ENCODE measurements at regions not wholly inside any gene's neighbourhood (a gene's known extent, or its start where the extent isn't known, plus 50 kb on each side); places are given as distances from the start of the nearest gene placed in this dataset.

DNA sequence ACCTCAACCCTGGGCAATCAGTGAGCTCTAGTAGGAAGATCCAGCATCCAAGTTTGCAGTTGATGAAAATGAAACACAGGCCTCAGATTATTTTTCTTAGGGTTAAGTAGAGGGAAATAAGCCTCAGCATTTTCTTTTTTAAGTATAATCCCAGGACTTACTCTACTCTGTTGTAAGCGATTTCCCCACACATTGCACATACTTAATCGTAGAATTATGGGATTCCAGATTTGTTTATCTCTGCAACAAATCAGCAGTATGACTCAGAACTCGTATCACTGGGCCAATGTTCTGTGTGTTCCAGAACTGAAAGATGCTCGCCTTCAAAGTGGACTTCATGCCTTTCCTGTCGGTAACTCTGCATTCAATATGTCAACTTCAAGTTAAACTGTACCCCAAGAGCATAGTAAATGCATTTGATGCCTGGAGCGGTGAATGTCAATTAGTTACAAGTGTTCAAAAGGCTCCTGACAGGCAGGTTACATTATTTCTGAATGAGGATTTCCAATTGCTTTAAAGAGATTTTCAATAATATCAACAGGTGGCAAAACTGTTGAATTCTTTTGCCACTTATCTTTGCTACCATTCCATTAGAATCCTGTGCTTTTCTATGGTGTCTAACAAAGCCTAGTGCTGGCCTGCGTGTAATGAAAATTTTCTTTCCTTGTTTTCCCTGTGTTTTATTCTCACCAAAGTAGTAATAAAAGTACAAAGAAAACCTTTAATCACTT is 323.8 kb upstream of the SYT1 start:
- no peaks in the 10 kb centered on the region for H3K9me3 ChIP-seq
- H3K4me3 ChIP-seq = no peak overlapping the region
- H3K27ac ChIP-seq = no peak overlapping the region
- 73 to 80% methylated on average over 7 of the region's 7 CpGs for WGBS, 2 donors
- H3K36me3 ChIP-seq = no peaks in the 10 kb centered on the region
- no peak for DNase-seq (ENCODE audit: low spot score in 2 of 2)
- H3K4me1 ChIP-seq = no peaks in the 10 kb centered on the region
- H3K27me3 ChIP-seq = no peaks in the 10 kb centered on the region
- no peak for TF ChIP-seq CTCF (IDR thresholded peaks at IDR 0.05)
- no peak for TF ChIP-seq EP300 (IDR thresholded peaks at IDR 0.05)
- TF ChIP-seq POLR2A (IDR thresholded peaks at IDR 0.05) = no peak

DNA sequence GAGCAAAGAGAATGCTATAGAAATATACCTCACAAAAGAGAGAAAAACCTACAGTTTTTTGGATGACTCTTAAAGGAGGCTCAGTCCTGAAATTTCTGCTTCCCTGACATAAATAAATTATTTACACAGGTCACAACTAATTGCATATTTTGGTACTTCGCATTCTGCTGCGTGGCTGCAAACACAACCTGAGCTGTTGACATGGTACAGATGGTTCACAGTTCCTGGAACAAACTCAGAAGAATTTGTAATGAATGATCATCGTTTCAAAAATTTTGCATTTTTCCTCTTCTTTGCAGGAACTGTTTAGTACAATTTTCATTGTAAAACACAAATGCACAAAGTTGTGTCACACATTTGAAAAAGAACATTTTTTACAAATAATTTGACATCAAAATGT is 313.7 kb upstream of the SYT1 start:
- 90 to 98% methylated on average over 3 of the region's 3 CpGs for WGBS, 2 donors

GRCh38 chr12:78555802-78556201 is 308.8 kb upstream of the SYT1 start:
- no peaks in the 10 kb centered on the region for H3K4me1 ChIP-seq

More for the DNA sequence above, 313.7 kb upstream of the SYT1 start:
- no peak overlapping the region for H3K4me3 ChIP-seq
- H3K9me3 ChIP-seq = no peaks in the 10 kb centered on the region
- H3K4me1 ChIP-seq = no peaks in the 10 kb centered on the region
- no peak for DNase-seq (ENCODE audit: low spot score in 2 of 2)
- no peak overlapping the region for H3K27ac ChIP-seq
- H3K27me3 ChIP-seq = no peaks in the 10 kb centered on the region
- no peaks in the 10 kb centered on the region for H3K36me3 ChIP-seq
- TF ChIP-seq EP300 (IDR thresholded peaks at IDR 0.05) (no peak), CTCF (IDR thresholded peaks at IDR 0.05) (no peak), POLR2A (IDR thresholded peaks at IDR 0.05) (no peak)

DNA sequence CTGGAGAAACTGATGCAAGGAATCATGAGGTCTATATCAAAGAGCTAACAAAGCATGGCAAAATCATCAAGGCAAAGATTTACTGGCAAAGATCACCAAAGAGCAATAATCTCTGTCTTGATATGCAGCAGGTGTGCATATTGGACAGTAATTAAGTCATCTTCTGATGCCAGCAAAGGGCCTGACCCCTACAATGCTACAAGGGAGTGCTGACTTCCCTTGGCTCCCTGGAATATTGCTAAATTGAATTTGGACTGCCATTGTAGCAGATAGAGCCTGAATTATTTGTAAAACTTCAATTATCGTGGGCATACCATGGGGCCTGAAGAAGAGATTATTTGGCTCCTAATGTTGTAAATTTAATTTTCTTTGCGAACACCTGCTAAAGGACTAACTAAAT is 307.9 kb upstream of the SYT1 start:
- Histone ChIP-seq H3K4me1 (no peaks in the 10 kb centered on the region), H3K9me3 (no peaks in the 10 kb centered on the region), H3K27ac (no peak overlapping the region), H3K36me3 (no peaks in the 10 kb centered on the region), H3K4me3 (no peak overlapping the region), H3K27me3 (no peaks in the 10 kb centered on the region)
- 90 to 96% methylated on average over 2 of the region's 2 CpGs for WGBS, 2 donors
- TF ChIP-seq EP300 (IDR thresholded peaks at IDR 0.05) (no peak), POLR2A (IDR thresholded peaks at IDR 0.05) (no peak), CTCF (IDR thresholded peaks at IDR 0.05) (no peak)
- no peak for DNase-seq (ENCODE audit: low spot score in 2 of 2)

More at GRCh38 chr12:78555802-78556201, 308.8 kb upstream of the SYT1 start:
- no peak overlapping the region for H3K27ac ChIP-seq
- H3K27me3 ChIP-seq = no peaks in the 10 kb centered on the region
- H3K36me3 ChIP-seq = no peaks in the 10 kb centered on the region
- TF ChIP-seq EP300 (IDR thresholded peaks at IDR 0.05) (no peak), CTCF (IDR thresholded peaks at IDR 0.05) (no peak), POLR2A (IDR thresholded peaks at IDR 0.05) (no peak)
- no peaks in the 10 kb centered on the region for H3K9me3 ChIP-seq
- no peak for DNase-seq (ENCODE audit: low spot score in 2 of 2)
- H3K4me3 ChIP-seq = no peak overlapping the region

- 54 to 61% methylated on average over 2 of the region's 2 CpGs for whole genome bisulfite sequencing, 2 donors
- Histone ChIP-seq H3K9me3 (no peaks in the 10 kb centered on the region), H3K27me3 (no peaks in the 10 kb centered on the region), H3K4me3 (no peak overlapping the region), H3K4me1 (no peaks in the 10 kb centered on the region), H3K36me3 (no peaks in the 10 kb centered on the region), H3K27ac (no peak overlapping the region)
- TF ChIP-seq POLR2A (IDR thresholded peaks at IDR 0.05) (no peak), CTCF (IDR thresholded peaks at IDR 0.05) (no peak), EP300 (IDR thresholded peaks at IDR 0.05) (no peak)
- no peak for DNase-seq (ENCODE audit: low spot score in 2 of 2)
These were observed 305.2 kb upstream of the SYT1 start for GRCh38 chr12:78559416-78559815.
